GM21381 (cell line): ENCODE measurements at regions not wholly inside any gene's neighbourhood (a gene's known extent, or its start where the extent isn't known, plus 50 kb on each side); places are given as distances from the start of the nearest gene placed in this dataset.

Experiments used
- ATAC-seq: cut with Tn5 transposase; IDR thresholded peaks from one replicate; pipeline ENCODE4 v1.9.1; 2021; ENCODE audit warnings: mild to moderate bottlenecking, moderate library complexity; ENCODE audit not compliant: unreplicated experiment

- no peak for ATAC-seq
These were observed 64.7 kb downstream of the ARRDC4 start for GRCh38 chr15:98025237-98025636.

- ATAC-seq, result no peak
These were observed 74.2 kb downstream of the ARRDC4 start for GRCh38 chr15:98034731-98035130.

DNA sequence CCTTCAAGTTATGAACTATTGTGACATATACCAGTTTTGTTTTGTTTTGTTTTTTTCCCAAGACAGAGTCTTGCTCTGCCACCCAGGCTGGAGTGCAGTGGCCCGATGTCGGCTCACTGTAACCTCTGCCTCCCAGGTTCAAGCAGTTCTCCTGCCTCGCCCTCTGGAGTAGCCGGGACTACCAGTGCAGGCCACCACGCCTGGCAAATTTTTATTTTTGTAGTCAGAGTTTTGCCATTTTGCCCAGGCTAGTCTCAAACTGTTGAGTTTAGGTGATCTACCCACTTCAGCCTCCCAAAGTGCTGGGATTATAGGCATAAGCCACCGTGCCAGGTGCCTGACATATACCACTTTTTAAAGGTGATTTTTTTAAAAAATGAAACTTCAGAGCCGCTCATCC is 74.6 kb downstream of the ARRDC4 start:
- no peak for ATAC-seq

DNA sequence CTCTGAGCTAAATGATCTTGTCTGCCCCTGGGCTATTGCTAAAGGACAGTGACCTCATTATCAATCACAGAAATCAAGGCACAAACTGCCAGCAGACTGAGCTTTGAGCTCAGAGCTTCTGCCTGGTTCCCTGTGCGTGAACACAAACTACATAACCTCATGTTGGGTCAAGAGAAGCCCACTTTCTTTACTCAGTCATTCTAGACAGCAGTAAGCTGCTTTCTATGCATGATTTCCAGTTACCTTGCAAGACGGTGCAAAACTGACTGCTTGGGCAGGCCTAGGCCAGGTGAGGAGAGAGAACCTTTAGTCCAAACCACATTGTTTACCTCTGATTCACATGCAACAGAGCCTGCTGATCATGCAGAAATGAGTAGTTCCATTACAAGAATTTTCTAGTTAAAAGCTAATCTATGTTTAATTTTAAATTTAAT is 75.1 kb downstream of the ARRDC4 start:
- no peak for ATAC-seq

DNA sequence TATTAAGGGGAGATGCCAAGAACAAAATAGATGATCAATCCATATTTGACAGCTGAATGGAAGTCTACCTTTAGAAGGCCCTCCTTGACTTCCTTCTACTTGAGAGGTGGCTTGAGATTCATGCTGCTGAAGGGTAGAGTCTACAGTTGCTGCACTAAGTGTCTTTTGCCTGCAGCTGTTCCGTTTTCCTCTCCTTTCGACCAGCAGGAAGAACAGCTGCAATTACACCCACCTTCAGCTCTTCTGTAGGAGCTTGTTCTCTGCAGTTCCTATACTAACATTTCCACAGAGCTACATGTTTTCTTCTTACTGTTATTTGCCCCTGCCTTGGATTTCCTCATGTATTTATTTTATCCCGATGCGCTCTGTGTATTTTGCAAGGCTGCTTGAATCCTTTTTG is 79.1 kb downstream of the ARRDC4 start:
- ATAC-seq, result no peak

GRCh38 chr15:98040146-98040545 is 79.6 kb downstream of the ARRDC4 start:
- no peak for ATAC-seq

GRCh38 chr15:98043160-98044014 is 82.9 kb downstream of the ARRDC4 start:
- no peak for ATAC-seq

DNA sequence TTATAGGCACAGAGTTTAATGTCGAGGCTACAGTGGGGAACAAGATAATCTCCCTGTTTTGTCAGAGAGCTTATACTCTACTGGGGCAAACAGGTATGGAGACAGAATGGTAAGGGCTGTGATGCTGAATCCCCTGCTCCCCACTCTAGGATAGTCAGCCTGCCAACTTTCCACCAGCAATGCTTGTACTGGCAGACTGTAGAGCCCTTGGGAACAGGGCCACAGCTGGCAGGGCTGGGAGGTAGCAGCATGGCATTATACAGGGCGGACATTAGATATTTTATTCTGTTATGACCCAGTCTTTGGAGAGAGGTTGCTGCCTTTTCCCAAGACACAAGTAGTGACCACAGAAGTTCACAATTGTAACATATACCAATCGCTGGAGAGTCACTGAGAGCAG is 91.2 kb downstream of the ARRDC4 start:
- ATAC-seq, result no peak

GRCh38 chr15:98057453-98057852 is 97.0 kb downstream of the ARRDC4 start:
- no peak for ATAC-seq

- ATAC-seq, result no peak
These were observed 102.4 kb downstream of the ARRDC4 start for GRCh38 chr15:98062869-98063268.

DNA sequence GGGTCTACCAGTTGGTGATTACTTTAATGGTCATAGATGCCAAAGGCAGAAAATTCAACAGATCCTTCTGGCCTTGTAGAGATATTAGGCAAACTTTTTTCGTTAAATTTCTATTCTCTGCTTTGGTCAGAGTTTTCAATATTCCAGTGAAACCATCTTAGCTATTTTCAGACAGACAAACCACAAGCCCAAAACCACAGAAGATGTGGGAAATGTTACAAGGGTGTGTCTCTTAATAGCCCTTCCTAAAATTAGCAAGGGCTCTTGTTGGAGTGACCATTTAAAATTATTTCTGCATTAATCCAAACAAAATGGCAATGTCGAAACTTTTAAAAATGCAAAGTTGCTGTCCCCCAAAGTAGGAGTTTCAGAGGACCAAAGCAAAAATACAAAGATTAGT is 102.8 kb downstream of the ARRDC4 start:
- no peak for ATAC-seq

- ATAC-seq, result no peak
These were observed 103.4 kb downstream of the ARRDC4 start for GRCh38 chr15:98063871-98064270.

DNA sequence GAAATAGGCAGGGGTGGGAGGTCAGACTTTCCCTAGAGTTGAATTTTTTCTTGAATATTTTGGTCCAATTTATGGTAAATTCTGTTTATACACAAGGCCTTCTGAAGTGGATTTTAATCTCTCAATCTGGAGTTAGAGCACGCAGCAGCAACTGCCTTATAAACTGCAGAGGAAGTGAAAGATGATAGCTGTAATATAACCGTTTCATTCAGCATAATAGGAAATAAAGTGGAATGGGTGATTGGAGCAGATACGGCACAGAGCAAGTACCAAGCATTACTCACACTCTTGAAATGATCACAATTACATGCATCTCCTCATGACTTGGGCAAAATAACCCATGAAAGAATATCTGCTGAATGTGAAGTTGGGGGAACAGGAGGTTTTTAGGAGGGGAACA is 106.8 kb downstream of the ARRDC4 start:
- ATAC-seq, result no peak

DNA sequence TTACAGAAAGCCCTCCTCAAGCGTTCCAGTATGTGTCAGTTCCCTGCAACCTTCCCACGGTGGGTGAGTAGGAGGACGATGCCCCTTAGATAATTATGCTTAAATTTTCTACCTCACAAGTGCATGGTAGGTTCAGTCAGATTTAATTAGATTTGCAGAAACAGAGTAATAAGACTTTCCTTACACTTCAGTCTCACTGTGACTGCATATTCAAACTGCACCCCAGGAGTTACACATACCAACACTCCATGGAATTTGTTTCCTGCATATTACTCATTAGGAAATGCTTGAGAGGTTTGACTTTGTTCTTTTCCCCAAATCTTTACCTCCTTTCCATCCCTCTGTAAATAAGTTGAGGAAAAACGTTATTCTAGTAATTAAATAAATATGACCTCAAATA is 108.8 kb downstream of the ARRDC4 start:
- ATAC-seq, result no peak

- ATAC-seq, result no peak
These were observed 109.6 kb downstream of the ARRDC4 start for GRCh38 chr15:98070137-98070536.

- ATAC-seq, result no peak
These were observed 111.3 kb downstream of the ARRDC4 start for GRCh38 chr15:98071786-98072185.

DNA sequence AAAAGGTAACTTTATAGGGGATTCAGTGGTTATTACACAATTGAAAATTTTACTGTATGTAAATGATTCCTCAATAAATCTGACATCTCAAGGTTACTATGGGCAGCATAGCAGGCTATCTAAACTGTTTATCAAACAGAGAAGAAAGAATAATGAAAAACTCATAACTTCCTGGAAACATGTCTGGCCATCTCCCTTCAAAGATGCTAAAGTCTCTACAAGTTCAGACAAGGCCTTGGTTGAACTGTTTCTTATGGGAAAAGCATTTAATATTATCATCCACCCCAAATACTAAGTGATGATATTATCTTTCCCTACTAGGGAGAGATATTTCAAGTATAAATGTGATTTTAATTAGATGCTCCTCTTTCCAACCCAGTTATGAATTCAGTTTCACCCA is 114.9 kb downstream of the ARRDC4 start:
- ATAC-seq, result no peak

DNA sequence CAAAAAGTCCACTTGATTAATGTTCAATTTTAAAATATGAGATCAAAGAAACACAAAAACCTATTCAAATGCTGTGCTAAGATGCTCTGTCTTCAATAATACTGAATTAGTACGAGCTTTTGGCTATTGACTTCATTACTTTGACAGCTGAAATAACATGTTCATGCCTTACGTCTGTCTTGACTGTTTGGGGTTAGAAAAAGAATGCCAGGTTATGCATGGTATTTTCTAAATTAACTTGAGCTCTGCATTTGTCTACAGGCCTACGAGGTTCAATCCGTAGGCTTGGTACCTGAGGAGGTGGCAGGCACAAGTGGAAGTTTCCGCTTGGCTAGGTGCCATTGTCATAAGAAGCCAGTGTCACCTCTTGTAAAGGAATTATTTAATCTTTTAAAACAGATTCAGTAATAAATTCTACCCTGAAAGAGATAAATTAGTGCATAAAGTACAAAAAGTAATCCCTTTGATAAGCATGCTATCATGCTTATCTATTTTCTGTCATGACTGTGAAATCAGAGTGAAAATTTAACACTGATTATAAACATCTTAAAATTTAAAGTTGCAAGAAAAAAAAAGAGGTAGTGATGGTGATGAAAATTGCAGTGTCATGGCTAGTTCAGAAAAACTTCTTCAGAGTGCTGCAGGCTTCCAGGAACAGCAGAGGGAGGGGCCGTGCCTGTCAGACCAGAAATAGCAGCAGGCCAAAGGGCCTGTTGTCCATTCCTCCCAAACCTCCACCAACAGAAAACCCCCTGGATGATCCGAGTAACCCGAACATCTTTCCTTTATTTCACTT is 115.7 kb downstream of the ARRDC4 start:
- no peak for ATAC-seq

DNA sequence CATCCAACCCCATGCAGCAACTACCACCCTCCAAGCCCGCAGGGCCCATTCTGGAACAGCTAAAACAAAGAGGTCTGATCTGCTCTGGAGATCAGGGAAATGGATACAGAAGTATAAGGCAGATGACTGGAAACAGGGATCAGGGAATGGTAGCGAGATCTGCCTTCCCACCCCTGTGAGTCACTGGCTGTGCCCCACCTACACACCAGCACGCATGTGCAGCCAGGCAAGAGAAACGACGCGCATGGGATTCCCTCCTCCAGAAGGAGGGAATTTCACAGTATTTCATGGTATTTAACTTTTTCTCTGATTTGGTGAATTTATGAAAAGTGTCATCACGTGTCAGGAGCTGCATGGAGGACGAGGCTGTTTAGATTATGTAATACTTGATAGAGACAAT is 116.7 kb downstream of the ARRDC4 start:
- no peak for ATAC-seq

DNA sequence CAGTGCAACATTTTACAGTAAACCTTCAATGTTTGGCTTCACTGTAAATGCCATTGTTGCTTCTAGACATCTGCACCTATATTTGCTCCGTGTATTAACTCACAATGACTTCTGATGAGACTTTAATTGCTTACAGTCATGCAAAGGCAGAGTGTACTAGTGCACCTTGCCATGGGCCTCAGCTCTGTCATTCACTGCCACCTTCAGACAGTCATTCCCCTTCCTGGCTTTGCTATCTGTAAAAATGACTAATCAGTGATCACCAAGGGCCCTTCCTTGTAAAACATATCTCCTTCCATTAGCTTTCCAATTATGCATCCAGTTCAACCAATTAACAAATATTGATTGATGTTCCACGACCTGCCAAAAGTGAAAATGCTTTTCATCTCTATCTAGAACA is 120.3 kb downstream of the ARRDC4 start:
- ATAC-seq, result no peak

GRCh38 chr15:98083203-98083910 is 122.9 kb downstream of the ARRDC4 start:
- ATAC-seq, result no peak
